A172 (cell line): ENCODE measurements at regions not wholly inside any gene's neighbourhood (a gene's known extent, or its start where the extent isn't known, plus 50 kb on each side); places are given as distances from the start of the nearest gene placed in this dataset.

Experiments
- DNase-seq: peaks from one replicate; pipeline ENCODE4 v3.0.0-alpha.2; 2015; ENCODE audit warnings: low spot score

DNA sequence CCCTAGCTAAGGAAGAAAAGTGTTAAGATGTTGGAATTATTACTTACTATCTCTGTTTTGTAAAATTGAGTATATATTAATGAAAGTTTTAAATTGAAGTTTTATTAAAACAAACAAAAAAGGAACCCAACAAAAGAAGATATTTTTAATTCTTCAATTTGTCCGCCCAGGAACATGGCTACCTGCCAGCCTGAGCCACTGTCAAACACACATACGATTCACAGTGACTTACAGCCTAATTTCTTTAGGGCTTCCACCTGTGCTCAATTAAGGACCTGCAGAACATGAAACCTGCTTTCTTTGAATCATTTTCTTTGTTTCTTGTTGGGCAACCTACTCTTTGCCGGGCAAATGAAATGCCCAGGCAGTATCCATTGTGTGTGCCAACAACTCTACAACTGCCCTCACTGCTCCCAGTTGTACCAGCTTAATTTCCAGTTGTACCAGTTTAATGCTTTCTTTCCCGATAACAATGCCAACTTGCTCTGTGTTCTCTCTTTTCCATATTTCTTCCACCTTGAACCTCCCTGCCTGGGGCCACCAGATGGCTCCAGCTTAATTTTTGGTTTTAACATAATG, 181.7 kb downstream of the GBA3 start:
- DNase-seq = no peak

- no peak for DNase-seq
Observed at GRCh38 chr4:22873899-22874298, 181.2 kb downstream of the GBA3 start.

- DNase-seq = no peak
Observed at GRCh38 chr4:22870847-22871449, 178.2 kb downstream of the GBA3 start.

GRCh38 chr4:22869235-22869634, 176.5 kb downstream of the GBA3 start:
- DNase-seq = no peak
